GM12878 (cell line): ENCODE measurements at regions not wholly inside any gene's neighbourhood (a gene's known extent, or its start where the extent isn't known, plus 50 kb on each side); places are given as distances from the start of the nearest gene placed in this dataset.

Experiments
- ATAC-seq: fragments of 200-7000 bp; cut with Tn5 transposase; 3 replicates; pipeline ENCODE4 v1.9.1; 2020; ENCODE audit warnings: mild to moderate bottlenecking, moderate library complexity
- BruUV-seq: library from RNA; stranded (reverse); fragments of 400-500 nt; replicated peaks from 2 replicates; lab custom pipeline; 2021; lab: Mats Ljungman, UMichigan
- CTCF ChIA-PET: fragments of 300-600 bp; sonication (Branson Sonifier 250); formaldehyde crosslinking; extraction: SDS; loops from one replicate; lab custom pipeline; 2021; ENCODE audit warnings: inconsistent platforms; lab: Yijun Ruan, JAX
- POLR2A ChIA-PET: fragments of 350-600 bp; formaldehyde crosslinking; extraction: SDS; loops from one replicate; lab custom pipeline; 2021; ENCODE audit warnings: inconsistent platforms; lab: Charles Lee
- RAD21 ChIA-PET: fragments of 300-600 bp; sonication (Branson Sonifier 250); formaldehyde crosslinking; loops from one replicate; lab custom pipeline; 2023; ENCODE audit warnings: antibody characterized with exemption; ENCODE audit not compliant: unreplicated experiment; lab: Charles Lee
- SMC1A ChIA-PET: fragments of 300-600 bp; sonication (Branson Sonifier 250); formaldehyde crosslinking; loops from one replicate; lab custom pipeline; 2023; ENCODE audit not compliant: unreplicated experiment, uncharacterized antibody; lab: Charles Lee
- DNase-seq: peaks from one replicate; pipeline ENCODE4 v3.0.0-alpha.2; 2011; ENCODE audit warnings: low read depth, low spot score
- FAIRE-seq: peaks from 3 replicates; lab custom pipeline; 2011; peaks lifted over from hg19 to GRCh38; lab: Jason Lieb, UNC
- H2AFZ ChIP-seq: 2 replicates; pipeline ENCODE4 v1.6.0; 2011; ENCODE audit warnings: low read depth, low read length, control low read depth; ENCODE audit not compliant: control insufficient read depth
- H3K27ac ChIP-seq: 2 replicates; pipeline ENCODE4 v1.5.1; 2011; ENCODE audit warnings: control low read depth; ENCODE audit not compliant: control insufficient read depth, insufficient read depth
- H3K27me3 ChIP-seq, 2 experiments: replicated peaks in 1 of 2; 2 replicates each; pipeline versions ENCODE4 v1.6.0 to v1.6.1; 2011; ENCODE audit warnings: low read length in 1 of 2; ENCODE audit not compliant: control insufficient read depth in 2 of 2, insufficient read depth in 2 of 2
- H3K36me3 ChIP-seq, 2 experiments: 2 replicates each; pipeline ENCODE4 v1.5.1; 2011; ENCODE audit warnings: low read length in 1 of 2; ENCODE audit not compliant: control insufficient read depth in 2 of 2, insufficient read depth in 2 of 2
- H3K4me1 ChIP-seq: 2 replicates; pipeline ENCODE4 v1.6.1; 2011; ENCODE audit warnings: mild to moderate bottlenecking, low read length, moderate library complexity, mixed read lengths; ENCODE audit not compliant: control insufficient read depth, insufficient read depth
- H3K4me2 ChIP-seq: 2 replicates; pipeline ENCODE4 v1.6.0; 2011; ENCODE audit warnings: control low read depth; ENCODE audit not compliant: control insufficient read depth, insufficient read depth
- H3K4me3 ChIP-seq: fragments of 200-600 bp; sonication (generic); 2 replicates; pipeline ENCODE4 v1.5.1; 2016
- H3K79me2 ChIP-seq: 2 replicates; pipeline ENCODE4 v1.6.0; 2011; ENCODE audit warnings: low read length; ENCODE audit not compliant: control insufficient read depth, insufficient read depth
- H3K9ac ChIP-seq: 2 replicates; pipeline ENCODE4 v1.8.0; 2011; ENCODE audit warnings: low read length, control low read depth, mixed read lengths; ENCODE audit not compliant: control insufficient read depth, insufficient read depth
- H3K9me3 ChIP-seq: replicated peaks from 3 replicates; pipeline ENCODE4 v1.5.1; 2011; ENCODE audit warnings: mild to moderate bottlenecking, low read length; ENCODE audit not compliant: control insufficient read depth, insufficient read depth
- H4K20me1 ChIP-seq: 2 replicates; pipeline ENCODE4 v1.6.0; 2011; ENCODE audit not compliant: control insufficient read depth, insufficient read depth
- ETV6 ChIP-seq, 2 experiments: fragments of 450-650 bp in 1 of 2; IDR thresholded peaks in 1 of 2; conservative IDR thresholded peaks in 1 of 2; 2 replicates each; pipeline ENCODE4 v1.6.1; 2014; ENCODE audit warnings: antibody characterized with exemption in 1 of 2, borderline replicate concordance in 1 of 2, low read depth in 1 of 2, mild to moderate bottlenecking in 1 of 2, moderate library complexity in 1 of 2
- NFXL1 ChIP-seq: fragments of 450-650 bp; IDR thresholded peaks from 2 replicates; pipeline ENCODE4 v1.6.1; 2017; ENCODE audit warnings: antibody characterized with exemption, mild to moderate bottlenecking, borderline replicate concordance
- REST ChIP-seq: IDR thresholded peaks from 2 replicates; pipeline ENCODE4 v1.6.1; 2012; ENCODE audit warnings: mild to moderate bottlenecking, low read depth, low read length
- WGBS: methylation state at CpG from one replicate; pipeline ENCODE4 v1.1.6; 2016; ENCODE audit warnings: low lambda C conversion rate; ENCODE audit not compliant: insufficient replicate concordance, insufficient coverage; ENCODE audit errors: missing lambda C conversion rate; 5-methylcytosine and 5-hydroxymethylcytosine counted together
- in situ Hi-C: fragments of 300-500 bp; cut with MboI; formaldehyde crosslinking; loops from 9 replicates; pipeline ENCODE4 v1.14.3; 2018; ENCODE audit warnings: mixed read lengths
- intact Hi-C: fragments of 100-400 bp; cut with micrococcal nuclease; formaldehyde crosslinking; loops from one replicate; pipeline ENCODE4 v1.14.2; 2022; ENCODE audit not compliant: unreplicated experiment

- BruUV-seq: no TSS peak
- intact Hi-C loops: no loop called here
- Histone ChIP-seq H3K27me3 (no peaks in the 10 kb centered on the region), H3K4me3 (no peak overlapping the region), H3K4me1 (no peaks in the 10 kb centered on the region), H3K36me3 (no peaks in the 10 kb centered on the region), H3K27ac (no peak overlapping the region), H4K20me1 (no peaks in the 10 kb centered on the region), H3K4me2 (no peak overlapping the region), H3K9ac (no peak overlapping the region), H3K9me3 (no peaks in the 10 kb centered on the region), H2AFZ (no peak overlapping the region), H3K79me2 (no peaks in the 10 kb centered on the region)
- POLR2A ChIA-PET: no interaction called here
- SMC1A ChIA-PET: interaction anchor here (1.2 to 1.4 kb wide), 2 partner anchors 15 to 484 kb away, joined by 4 to 5 read pairs; no protein-coding TSS in a partner anchor
- in situ Hi-C loops: no loop called here
- DNase-seq (no peak), ATAC-seq (no peak), FAIRE-seq (no peak)
- CTCF ChIA-PET: interaction anchor here (1.3 to 1.6 kb wide), 2 partner anchors 24 to 95 kb away, joined by 3 to 5 read pairs; no protein-coding TSS in a partner anchor
- 25% methylated on average over 3 of the region's 3 CpGs for WGBS
- TF ChIP-seq NFXL1 (no peak), ETV6 (conservative IDR thresholded peaks at IDR 0.05 in 1 of 2, IDR thresholded peaks at IDR 0.05 in 1 of 2; ENCODE audit: borderline replicate concordance in 1 of 2, low read depth in 1 of 2) (no peak), REST (no peak)
- RAD21 ChIA-PET: interaction anchor here (1.0 kb wide), 1 partner anchor 40 kb away, joined by 3 read pairs; no protein-coding TSS in a partner anchor
These were observed 104.8 kb downstream of the SEC61B start for GRCh38 chr9:99326917-99327189.
